Dedifferentiated amniotic fluid mesenchymal stem cell (primary cell): ENCODE measurements at regions not wholly inside any gene's neighbourhood (a gene's known extent, or its start where the extent isn't known, plus 50 kb on each side); places are given as distances from the start of the nearest gene placed in this dataset.
"Not testable (repeated sequence)": the region's sequence is repeated elsewhere in the genome, so short reads cannot be mapped to it uniquely, and the experiment has no call there.

ENCODE experiments used
- DNase-seq: peaks from one replicate; pipeline ENCODE4 v3.0.0-alpha.2; 2016; ENCODE audit errors: extremely low spot score

DNA sequence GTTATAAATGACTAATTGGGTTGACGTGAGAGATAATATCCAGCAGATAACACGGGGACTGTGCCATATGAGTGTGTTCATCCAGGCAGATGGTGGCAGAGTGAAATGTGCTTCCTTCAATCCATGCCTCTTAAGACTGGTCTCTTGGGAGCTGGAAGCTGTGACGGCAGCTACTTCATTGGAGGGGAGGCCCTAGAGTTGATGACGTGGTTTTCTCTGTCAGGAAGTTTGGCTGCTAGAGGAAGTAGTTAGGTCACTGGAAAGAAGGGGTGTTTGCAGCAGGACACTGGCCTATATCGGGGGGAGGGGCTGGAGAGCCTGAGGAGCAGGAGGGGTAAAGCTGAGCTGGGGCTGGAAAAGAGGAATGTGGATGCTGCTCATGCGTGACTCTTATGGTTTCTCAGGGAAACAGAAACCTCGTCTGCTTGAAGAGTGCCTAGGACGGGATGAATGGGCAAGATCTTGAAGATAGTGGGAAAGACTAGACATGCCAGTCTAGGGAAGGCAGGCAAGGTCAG lies 3051.6 kb downstream of the RPIA start:
- DNase-seq, result not testable (repeated sequence)

- not testable (repeated sequence) for DNase-seq
Observed at GRCh38 chr2:91743910-91744309, 3052.4 kb downstream of the RPIA start.

GRCh38 chr2:91744700-91745141 lies 3053.2 kb downstream of the RPIA start:
- not testable (repeated sequence) for DNase-seq

- DNase-seq, result no peak
Observed at GRCh38 chr2:91748902-91749301, 3057.4 kb downstream of the RPIA start.

- DNase-seq, result not testable (repeated sequence)
Observed at GRCh38 chr2:91749665-91750064, 3058.2 kb downstream of the RPIA start.

GRCh38 chr2:91759361-91759941 lies 3068.0 kb downstream of the RPIA start:
- not testable (repeated sequence) for DNase-seq

DNA sequence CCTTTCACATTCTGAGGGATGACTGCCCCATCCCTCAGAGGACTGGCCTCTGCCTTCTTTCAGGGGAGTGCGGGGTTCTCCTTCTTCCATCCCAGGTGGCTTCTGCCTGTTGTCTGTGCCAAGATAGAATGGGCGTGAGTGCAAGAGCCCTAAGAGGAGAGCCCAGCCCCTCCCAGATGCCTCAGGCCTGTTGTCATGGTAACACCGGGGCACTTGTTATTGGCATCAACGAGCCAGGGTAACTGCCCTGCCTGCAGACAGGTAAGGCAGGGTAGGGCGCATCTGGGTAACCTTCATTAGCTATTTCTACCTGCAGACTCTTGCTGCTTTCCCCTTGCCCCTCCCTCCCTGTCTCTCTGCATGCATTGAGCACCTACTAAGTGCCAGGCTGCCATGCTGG lies 3069.2 kb downstream of the RPIA start:
- not testable (repeated sequence) for DNase-seq

GRCh38 chr2:91762312-91762711 lies 3070.8 kb downstream of the RPIA start:
- not testable (repeated sequence) for DNase-seq

- not testable (repeated sequence) for DNase-seq
Observed at GRCh38 chr2:91763710-91764109, 3072.2 kb downstream of the RPIA start.

GRCh38 chr2:91764581-91765002 lies 3073.1 kb downstream of the RPIA start:
- DNase-seq, result not testable (repeated sequence)

DNA sequence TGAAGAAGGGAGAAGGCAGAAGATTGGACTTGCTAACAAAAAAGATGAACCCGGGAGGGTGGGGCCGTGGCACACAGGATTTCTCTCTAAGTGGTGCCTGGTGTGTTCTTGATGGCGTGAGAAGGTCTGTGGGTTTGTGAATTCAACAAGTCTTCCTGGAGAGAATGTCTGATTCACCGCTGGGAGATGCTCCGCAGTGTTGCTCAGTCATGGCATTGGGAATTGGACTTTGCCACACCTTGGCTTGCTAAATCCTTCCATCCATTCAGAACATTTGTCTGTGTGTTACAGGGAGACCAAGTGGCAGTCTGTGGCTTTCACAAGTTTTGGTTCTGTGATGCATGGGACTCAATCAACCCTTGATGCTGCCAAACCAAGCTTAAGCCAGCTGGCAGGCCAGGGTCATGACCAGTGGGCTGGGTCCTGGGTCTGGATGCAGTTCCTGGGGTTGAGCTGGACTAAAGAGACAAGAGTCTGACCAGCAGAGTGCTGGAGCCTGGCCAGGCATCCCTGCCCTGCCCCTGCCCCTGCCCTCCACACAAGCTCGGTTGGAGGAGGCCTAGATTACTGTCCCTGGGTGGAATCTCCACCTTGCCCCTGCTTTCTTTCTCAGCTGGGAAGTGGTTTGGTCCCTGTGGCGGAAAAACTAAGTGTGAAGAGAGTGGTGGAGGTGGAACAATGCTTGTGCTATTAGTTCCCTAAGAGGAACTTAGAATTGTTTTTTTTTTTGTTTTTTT lies 3073.7 kb downstream of the RPIA start:
- not testable (repeated sequence) for DNase-seq

DNA sequence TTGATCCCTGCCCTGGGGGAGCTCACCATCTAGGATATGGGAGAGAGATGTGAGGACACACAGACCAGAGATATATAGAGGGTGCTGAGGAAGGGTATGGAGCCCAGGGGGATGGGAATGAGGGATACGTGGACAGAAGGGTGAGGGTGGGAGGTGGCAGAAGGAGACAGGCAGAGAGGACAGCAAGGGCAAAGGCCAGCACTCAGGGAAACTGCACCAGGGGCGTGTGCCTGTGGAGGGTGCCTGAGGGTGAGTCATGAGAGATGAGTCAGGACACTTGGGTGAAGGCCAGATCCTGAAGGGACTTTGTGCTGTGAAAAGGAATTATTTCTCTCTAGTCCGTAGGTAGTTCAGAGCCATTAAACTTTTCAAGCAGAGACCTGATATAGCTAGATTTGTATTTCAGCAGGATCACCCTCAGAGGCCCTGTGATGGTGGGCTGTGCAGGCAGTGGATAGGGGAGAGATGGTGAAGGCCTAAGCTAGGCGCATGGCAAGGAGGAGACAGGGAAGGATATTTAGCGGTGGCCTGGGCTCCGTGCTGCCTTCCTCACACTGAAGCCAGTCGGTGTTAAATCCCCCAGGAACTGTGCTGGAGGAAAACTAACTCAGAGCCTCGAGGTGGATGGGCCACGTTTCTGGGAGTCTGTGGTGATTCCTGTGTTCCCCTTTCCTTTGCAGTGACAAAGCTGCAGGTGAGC lies 3075.0 kb downstream of the RPIA start:
- peak; percentile 33 for DNase-seq

GRCh38 chr2:91768301-91768700 lies 3076.8 kb downstream of the RPIA start:
- not testable (repeated sequence) for DNase-seq

DNA sequence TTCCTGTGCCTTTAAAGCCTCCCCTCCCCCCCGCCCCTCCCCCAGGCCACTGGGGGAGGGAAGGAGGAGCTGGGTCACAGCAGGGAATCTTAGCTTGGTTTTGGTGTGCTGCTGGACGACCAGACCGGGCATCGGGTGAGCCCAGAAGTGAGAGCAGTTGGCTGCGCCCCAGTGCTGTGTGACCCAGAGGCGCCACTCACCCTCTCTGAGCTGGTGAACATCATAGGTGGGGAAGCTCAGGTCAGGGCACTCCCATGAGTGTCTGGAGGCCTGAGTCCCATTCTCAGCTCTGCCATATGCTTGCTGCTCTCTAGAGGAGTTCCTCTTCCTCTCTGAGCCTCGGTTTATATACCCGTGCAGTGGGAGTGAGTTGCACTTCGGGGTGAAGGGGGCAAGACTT lies 3077.5 kb downstream of the RPIA start:
- DNase-seq, result not testable (repeated sequence)

- not testable (repeated sequence) for DNase-seq
Observed at GRCh38 chr2:91770046-91770575, 3078.6 kb downstream of the RPIA start.

DNA sequence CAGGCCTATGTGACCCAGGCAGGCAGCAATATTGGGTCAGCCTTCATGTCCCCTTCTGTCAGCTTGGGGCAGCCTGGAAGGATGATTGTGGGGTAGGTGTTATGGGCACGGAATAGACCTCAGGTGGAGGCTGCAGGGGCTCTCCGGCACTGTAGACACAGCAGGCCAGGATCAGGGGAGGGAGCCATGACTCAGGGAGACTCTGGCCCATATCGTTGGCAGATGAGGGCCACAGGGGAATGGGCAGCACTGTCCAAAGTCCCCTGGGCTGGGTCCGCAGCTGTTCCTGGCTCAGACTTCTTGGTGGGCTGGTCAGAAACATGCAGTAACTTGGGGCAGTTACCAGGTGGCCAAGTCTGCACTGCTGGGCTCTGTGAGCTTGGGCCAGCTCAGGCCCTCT lies 3080.1 kb downstream of the RPIA start:
- DNase-seq, result not testable (repeated sequence)

DNA sequence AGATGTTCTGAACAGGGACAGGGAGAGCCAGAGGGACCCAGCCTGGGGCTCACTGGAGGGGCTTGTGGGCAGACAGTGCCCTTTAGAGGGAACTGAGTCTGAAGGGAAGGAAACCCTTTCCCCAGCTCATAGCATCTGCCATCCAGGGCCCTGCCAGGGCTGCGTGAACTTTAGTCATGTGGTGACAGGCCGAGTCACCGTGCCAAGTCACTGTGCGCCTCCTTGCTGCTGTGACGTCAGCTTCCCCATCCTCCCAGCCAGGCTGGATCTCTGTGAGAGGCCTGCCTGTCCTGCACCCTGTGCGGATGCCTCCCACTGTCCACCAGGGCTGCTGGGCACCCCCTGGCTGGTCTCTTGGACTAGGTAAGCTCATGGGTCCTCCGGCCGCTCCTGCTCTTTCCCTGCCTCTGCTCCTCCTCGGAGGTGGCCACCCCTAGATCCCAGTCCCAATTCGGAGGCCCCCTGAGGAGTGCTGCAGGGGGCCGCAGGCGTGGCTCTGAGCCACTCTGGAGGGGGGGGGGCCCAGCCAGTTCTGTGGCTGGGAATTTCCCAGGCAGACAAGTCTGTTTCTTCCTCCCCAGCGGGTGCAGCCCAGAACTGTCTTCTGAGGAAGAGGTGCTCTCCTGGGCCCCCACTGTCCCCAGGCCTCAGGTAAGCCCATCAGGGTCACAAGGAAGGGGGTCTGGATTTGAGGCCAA lies 3080.9 kb downstream of the RPIA start:
- not testable (repeated sequence) for DNase-seq

- DNase-seq, result not testable (repeated sequence)
Observed at GRCh38 chr2:91773810-91774209, 3082.3 kb downstream of the RPIA start.

GRCh38 chr2:91775193-91775592 lies 3083.7 kb downstream of the RPIA start:
- not testable (repeated sequence) for DNase-seq

- DNase-seq, result not testable (repeated sequence)
Observed at GRCh38 chr2:91780324-91780723, 3088.9 kb downstream of the RPIA start.

DNA sequence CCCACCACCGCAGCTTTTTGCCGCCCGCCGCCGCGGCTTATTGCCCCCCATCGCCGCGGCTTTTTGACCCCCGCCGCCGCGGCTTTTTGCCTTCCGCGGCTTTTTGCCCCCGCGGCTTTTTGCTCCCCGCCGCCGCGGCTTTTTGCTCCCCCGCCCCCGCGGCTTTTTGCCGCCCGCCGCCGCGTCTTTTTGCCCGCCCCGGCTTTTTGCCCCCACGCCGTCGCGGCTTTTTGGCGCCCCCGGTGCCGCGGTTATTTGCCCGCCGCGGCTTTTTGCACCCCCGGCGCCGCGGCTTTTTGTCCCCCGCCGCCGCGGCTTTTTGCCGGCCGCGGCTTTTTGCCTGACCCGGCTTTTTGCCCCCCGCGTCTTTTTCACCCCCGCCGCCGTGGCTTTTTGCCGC lies 3061.8 kb upstream of the TEKT4 start:
- not testable (repeated sequence) for DNase-seq
